ENCODE measurements at regions not wholly inside any gene's neighbourhood (a gene's known extent, or its start where the extent isn't known, plus 50 kb on each side); places are given as distances from the start of the nearest gene placed in this dataset.

GRCh38 chr16:54585094-54585997, 298.8 kb upstream of the IRX3 start:
- POLR2A ChIA-PET, result no interaction called here
- CTCF ChIA-PET, result no interaction called here

DNA sequence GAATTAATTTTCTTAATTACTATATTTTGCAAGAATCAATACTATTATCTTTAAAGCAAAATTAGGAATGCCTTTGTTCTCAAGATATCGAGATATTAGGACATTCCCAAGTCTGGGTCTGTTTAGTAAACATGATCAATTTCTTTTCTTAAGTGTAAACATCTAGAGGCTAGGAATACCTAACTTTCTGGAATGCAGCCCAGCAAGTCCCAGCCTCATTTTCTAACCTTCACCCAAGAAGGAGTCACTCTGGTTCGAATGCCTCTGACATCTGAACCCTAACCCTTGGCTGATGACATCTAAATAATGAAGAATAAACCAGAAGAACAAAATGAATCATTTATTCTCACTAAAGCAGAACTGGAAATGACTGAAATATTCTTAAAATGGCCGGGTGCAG, 297.5 kb upstream of the IRX3 start:
- CTCF ChIA-PET, result interaction anchor here (0.7 kb wide), 1 partner anchor 13 kb away, joined by 3 read pairs; no protein-coding TSS in a partner anchor
- POLR2A ChIA-PET, result no interaction called here

GRCh38 chr16:54582631-54583250, 296.2 kb upstream of the IRX3 start:
- ChIA-PET POLR2A (no interaction called here), CTCF (no interaction called here)

GRCh38 chr16:54579106-54579728, 292.6 kb upstream of the IRX3 start:
- ChIA-PET CTCF (no interaction called here), POLR2A (no interaction called here)

- CTCF ChIA-PET, result no interaction called here
- POLR2A ChIA-PET, result no interaction called here
These were observed 291.1 kb upstream of the IRX3 start for GRCh38 chr16:54577651-54578128.

- CTCF ChIA-PET, result no interaction called here
- POLR2A ChIA-PET, result no interaction called here
These were observed 290.2 kb upstream of the IRX3 start for GRCh38 chr16:54576785-54577184.

DNA sequence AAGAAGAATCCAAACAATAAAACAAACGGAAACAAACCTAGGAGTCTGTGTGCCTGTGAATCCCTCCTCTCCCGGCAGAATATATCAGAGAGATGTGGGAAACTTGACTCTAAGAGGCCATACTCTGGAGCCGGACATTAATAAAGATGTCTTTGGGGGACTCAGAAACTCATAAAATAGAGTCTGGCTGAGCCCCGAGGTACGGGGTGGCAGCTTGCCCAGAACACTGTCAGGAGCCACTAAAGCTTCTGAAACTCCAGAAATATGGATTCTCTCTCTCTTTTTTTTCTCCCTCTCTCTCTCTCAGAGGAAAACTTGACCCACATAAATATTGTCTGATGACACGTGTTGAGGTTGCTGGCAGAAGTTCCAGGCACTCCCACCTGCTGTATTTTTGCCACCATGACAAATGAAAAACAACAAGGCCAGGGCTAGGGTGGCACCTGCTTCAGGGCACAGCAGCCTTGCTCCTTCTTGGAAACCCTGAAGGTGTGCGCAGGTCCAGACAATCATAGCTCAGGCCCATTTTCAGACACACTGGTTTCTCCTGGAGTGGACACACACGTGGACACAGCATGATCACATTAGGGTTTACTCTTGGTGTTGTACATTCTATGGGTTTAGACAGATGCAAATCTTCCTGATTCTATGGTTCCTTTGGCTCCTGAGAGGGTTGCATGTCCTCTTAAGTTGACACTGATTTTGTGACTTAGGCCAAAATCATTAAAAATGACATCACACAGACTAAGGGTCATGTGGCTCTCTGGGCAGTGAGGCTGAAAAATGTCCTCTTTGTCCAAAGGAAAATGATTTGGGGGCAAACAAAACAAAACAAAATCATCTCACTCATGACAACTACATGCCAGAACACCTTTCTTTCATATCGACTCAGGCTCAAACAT, 282.6 kb upstream of the IRX3 start:
- ChIA-PET CTCF (no interaction called here), POLR2A (no interaction called here)

DNA sequence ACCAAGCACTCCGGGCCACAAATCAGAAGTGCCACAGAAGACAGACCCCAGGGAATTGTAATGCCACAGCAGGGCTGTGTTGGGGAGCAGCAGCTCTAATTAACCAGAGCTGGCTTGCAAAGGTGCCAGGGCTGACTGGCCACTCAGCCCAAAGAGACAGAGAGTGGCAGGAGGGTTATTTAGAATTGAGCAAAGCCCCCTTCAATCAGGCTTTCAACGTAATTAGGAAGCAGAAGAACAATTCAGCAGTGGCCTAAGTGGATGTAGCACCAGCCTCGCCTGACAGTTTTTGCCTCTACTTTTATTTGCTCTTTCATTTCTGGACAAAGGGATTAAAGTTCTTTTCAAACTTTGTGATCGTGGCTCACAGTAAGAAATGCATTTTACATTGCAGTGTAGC, 278.3 kb upstream of the IRX3 start:
- POLR2A ChIA-PET, result no interaction called here
- CTCF ChIA-PET, result no interaction called here

GRCh38 chr16:54554581-54554980, 268.0 kb upstream of the IRX3 start:
- ChIA-PET CTCF (no interaction called here), POLR2A (no interaction called here)

- POLR2A ChIA-PET, result no interaction called here
- CTCF ChIA-PET, result no interaction called here
These were observed 261.7 kb upstream of the IRX3 start for GRCh38 chr16:54548281-54548680.

GRCh38 chr16:54547052-54547451, 260.5 kb upstream of the IRX3 start:
- ChIA-PET CTCF (no interaction called here), POLR2A (no interaction called here)

GRCh38 chr16:54546521-54546920, 259.9 kb upstream of the IRX3 start:
- POLR2A ChIA-PET, result no interaction called here
- CTCF ChIA-PET, result no interaction called here

DNA sequence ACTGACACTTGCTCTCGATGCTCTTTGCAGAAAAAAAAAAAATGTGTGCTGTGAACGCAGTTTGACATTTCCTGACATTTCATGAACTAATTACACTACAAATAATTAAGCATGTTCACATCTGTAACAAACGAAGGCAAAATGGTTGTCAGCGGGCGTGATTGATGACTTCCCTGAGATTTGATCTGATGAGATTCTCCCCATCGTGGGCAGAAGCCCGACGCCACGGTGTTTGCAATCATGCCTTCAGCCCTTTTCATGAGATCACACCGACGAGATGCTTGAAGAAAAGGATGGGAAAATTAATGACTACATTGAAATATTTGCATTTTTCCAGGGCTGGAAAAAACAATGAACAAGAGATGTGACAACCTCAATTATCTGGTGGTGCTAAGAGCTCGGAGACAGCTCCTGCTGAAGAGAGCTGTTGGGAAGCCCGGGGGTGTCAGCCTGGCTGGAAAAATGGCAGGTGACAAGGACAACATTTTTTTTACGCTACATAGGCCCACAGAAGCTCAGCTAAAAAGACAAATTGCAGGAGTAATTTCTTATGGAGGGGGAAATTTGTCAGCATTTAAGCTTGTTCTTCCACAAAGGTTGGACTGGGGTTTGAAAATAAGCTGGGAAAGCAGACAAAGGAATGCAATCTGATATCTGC, 259.4 kb upstream of the IRX3 start:
- POLR2A ChIA-PET, result no interaction called here
- CTCF ChIA-PET, result no interaction called here

DNA sequence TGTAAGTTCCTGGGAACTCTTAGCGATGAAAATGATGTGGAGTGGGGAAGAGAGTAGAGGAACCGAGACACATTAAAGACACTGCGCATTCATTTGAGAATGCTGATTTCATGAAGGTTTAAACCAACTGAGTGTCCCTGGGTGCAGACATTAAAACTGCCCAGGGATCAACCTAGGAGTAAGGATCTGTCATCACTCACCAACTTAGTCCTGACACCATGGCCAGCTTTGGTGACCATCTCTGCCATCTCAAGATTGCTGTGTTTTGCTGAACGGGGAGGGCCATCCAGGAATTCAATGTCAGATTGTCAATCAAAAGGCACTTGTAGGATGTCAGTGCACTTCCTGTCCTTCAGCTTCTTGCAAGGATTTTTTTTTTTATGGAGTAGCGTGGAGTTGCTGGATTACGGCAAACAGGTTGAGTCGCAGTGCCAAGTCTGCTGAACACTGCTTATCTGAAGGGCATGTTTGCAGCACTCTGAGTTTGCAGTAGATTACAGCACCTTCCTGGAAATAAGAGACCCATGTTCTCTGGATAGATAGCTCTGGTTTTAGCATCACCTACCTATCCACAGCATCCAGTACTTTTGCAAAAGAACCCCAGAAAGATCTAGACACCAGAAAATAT, 258.1 kb upstream of the IRX3 start:
- CTCF ChIA-PET, result no interaction called here

DNA sequence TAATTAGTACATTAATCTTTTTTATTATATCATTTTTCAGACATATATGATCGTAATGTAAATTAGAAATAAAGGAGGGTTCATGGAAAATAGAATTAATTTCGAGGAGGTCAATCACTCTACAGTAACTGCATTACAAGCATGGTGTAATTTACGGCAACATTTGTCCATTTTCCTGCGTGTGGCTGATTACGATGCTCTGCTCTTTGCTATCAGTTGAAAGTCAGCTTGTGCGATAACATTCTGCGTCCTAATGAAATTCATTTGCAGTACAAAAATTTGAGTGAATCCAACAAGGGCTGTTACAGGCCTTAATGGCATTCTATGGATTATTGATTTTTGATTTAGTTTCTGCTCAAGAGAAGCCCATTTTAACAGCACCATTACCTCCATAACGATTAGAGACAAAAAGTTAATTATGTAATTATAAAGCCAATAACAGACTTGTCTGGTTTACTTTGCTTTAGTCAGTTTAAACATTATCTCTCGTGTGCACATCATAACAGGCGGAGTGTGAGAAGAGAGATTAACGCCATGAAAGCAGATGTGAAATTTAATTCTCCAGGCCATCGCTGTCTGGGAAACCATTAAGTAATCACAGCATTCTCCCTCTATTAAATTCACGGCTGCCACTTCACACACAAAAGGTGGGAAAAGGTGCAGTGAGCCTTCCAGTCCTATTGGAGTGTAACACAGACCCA, 256.4 kb upstream of the IRX3 start:
- POLR2A ChIA-PET, result no interaction called here
- CTCF ChIA-PET, result no interaction called here

More for the DNA sequence above, 258.1 kb upstream of the IRX3 start:
- POLR2A ChIA-PET, result no interaction called here

GRCh38 chr16:54540525-54541180, 254.1 kb upstream of the IRX3 start:
- CTCF ChIA-PET, result no interaction called here
- POLR2A ChIA-PET, result no interaction called here

GRCh38 chr16:54538276-54538675, 251.7 kb upstream of the IRX3 start:
- POLR2A ChIA-PET, result no interaction called here
- CTCF ChIA-PET, result no interaction called here

DNA sequence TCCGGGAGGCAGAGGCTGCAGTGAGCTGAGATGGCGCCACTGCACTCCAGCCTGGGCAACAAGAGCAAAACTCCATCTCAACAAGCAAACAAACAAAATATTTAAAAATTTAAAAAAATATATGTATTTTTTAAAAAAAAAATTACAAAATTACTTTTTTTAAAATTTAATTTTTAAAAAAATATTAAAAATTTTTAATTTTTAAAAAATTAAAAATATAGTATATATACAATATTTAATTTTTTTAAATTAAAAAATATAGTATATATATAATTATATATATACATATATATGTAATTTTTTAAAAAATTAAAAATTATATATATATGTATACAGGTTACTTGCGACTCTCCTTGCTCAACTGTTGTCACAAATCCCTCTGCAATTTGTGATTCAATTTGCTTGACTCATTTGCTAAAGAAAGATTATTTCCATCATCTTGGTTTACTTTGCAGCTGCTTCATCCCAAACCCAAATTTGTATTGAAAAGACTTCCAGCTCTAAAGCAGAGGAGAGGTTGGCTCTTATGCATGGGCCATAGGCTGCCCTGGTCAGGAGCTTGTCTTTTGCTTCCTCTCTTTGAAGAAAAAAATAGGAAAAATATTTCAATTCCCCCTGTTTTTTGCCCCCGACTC, 247.4 kb upstream of the IRX3 start:
- POLR2A ChIA-PET, result no interaction called here
- CTCF ChIA-PET, result no interaction called here

All from activated CD8-positive, alpha-beta memory T cell treated with anti-CD3 and anti-CD28 coated beads for 36 hours (primary cell).